Suppressor macrophage (primary cell): ENCODE measurements at regions not wholly inside any gene's neighbourhood (a gene's known extent, or its start where the extent isn't known, plus 50 kb on each side); places are given as distances from the start of the nearest gene placed in this dataset.
"Not testable (repeated sequence)": the region's sequence is repeated elsewhere in the genome, so short reads cannot be mapped to it uniquely, and the experiment has no call there.

Experiments
- DNase-seq, 4 experiments: peaks; one replicate each; pipeline ENCODE4 v3.0.0-alpha.2; 2020 to 2022

DNA sequence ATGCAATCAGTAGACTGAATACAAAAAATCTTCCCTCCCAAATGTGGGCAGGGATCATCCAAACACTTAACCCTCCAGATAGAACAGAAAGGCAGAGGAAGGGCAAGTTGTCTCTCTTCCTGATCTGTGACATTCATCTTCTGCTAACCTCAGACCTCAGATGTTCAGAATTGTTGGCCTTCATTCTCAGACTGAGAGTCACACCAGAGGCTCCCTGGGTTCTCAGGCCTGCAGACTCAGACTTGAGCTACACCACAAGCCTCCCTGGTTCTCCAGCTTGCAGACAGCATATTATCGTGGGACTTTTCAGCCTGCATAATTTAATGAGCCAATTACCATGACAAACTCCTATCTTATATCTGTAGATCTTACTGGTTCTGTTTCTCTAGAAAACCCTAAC lies 1471.6 kb upstream of the ADGRL3 start:
- DNase-seq: no peak

GRCh38 chr4:59729321-59729720 lies 1470.8 kb upstream of the ADGRL3 start:
- DNase-seq: no peak

DNA sequence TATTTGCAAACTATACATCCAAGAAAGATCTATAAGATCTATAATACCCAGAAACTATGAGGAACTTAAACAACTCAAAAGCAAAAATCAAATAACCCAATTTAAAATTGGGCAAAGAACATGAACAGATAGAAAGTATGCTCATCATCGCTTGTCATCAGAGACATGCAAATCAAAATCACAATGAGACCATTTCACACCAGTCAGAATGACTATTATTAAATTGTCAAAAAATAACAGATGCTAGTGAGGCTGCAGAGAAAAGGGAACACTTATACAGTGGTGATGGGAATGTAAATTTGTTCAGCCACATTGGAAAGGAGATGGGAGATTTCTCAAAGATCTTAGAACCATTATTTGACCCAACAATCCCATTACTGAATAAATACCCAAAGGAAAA lies 1451.7 kb upstream of the ADGRL3 start:
- no peak for DNase-seq

DNA sequence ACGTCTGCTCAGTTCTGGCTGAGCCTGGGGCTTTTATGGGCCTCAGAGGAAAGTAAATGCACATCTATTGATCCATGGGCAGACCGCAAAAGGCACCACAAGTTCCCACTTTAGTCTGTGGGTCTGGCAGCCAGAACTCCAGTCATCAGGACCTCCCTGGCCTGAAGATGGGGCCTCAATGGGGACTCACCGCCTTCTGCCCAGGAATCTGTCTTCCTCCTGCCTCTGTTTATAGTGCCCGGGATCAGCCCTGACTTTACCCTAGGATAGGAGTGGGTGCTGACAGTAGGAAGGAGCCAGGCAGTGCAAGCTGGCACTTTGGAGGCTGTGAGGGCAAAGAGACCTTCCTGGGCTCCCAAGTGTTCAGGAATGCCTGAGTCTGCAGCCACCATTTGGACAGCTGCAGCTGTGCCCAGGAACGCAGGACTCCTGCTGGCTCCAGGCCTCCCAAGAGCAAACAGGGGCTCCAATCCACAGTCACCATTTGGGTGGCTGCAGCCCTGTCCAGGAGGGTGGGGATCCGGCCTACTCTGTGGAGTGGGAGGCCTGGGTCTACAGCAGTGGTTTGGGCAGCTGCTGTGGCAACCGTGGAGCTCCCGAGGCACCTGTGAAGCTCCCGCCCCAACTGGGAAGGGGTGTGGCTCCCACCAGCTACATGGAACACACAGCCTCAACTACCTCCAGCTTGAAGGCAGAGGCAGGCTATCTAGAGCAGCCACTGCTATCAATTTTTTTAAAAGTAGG lies 1440.9 kb upstream of the ADGRL3 start:
- no peak for DNase-seq

DNA sequence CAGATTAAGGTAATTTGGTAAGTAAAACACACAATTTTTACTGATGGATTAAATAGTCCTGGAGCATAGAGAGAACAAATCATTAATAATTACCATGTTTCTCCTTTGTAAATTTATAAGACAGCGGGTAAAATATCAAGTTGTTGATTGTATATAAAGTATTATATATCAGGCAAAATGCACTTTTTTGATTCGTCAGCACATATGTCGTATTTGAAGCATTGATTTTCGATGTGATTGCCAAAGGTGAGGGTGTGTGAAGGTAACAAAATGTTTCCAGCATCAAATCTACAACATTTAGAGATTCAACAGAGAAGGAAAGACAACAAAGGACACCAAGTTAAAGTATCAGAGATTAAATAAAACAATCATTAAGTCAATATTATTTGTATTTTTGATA lies 1437.8 kb upstream of the ADGRL3 start:
- DNase-seq: no peak

GRCh38 chr4:59770601-59771264 lies 1429.4 kb upstream of the ADGRL3 start:
- no peak for DNase-seq

DNA sequence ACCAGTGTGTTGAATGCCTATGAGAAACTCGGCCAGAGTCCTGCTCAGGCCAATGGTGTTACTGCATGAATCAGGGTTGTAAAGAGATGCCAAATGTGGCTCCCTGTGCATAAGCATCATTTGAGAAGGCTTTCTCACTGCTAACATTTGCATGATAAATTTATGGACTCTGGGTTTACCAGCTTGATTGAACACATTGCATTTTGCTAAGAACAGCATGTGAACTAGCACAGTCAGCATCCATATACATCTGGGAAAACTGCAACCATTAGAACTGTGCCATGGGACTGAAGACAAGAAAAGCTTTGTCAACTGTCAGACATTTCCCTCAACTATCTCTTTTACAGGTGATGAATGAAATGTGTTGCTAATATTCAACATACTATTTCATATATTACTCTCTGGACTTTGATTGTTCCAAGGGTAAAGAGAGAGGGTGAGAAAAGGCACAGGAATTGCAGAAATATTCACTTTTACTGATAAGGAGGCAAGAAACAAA lies 1427.4 kb upstream of the ADGRL3 start:
- DNase-seq: no peak

DNA sequence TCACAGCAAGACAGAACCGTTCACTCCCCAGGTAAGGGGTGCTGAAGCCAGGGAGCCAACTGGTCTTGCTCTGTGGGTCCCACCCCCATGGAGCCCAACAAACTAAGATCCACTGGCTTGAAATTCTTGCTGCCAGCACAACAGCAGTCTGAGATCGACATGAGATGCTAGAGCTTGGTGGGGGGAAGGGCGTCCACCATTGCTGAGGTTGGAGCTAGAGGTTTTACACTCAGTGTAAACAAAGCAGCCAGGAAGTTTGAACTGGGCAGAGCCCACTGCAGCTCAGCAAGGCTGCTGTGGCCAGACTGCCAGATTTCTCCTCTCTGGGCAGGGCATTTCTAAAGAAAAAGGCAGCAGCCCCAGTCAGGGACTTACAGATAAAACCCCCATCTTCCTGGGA lies 1419.9 kb upstream of the ADGRL3 start:
- DNase-seq: not testable (repeated sequence)

GRCh38 chr4:59805176-59805575 lies 1395.0 kb upstream of the ADGRL3 start:
- no peak for DNase-seq

GRCh38 chr4:59814402-59815010 lies 1385.6 kb upstream of the ADGRL3 start:
- no peak for DNase-seq

DNA sequence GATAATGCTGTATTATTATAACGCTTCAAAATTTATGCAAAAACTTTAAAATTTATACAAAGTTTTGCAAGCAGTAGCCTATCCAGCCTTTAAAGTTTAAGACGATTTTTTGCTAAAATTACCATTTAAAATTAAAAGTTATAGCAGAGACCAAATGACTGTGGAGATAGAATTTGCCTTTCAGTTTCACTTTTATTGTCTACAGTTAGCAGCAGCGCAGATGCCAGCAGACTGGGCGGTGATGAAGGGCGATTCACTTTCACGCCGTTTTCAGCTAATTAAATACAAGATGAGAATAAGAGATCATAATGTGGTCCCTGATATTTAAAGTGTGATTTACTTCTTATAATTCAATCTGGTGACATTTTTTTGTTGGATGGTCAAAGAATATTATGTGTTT lies 1381.5 kb upstream of the ADGRL3 start:
- DNase-seq: peak; percentile 16 to 48 (median 32)

- no peak for DNase-seq
These were observed 1376.8 kb upstream of the ADGRL3 start for GRCh38 chr4:59823311-59823710.

- no peak for DNase-seq
These were observed 1375.0 kb upstream of the ADGRL3 start for GRCh38 chr4:59825104-59825503.

- DNase-seq: no peak
These were observed 1368.4 kb upstream of the ADGRL3 start for GRCh38 chr4:59831746-59832145.

DNA sequence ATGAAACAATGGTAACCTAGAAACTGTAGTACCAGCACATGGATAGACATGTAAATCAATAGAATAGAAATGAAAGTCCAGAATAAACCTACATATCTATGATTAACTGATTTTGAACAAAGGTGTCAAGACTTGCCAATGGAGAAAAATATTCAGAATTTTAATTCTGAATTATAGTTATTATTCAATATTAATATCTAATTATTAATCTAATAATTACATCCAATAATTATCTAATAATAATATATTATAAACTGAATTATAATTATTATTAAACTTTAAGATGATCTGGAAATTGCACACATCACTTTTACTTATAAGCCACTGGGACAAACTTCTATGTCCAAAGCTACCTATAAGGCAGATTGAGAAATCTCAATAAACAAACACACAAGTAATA lies 1365.2 kb upstream of the ADGRL3 start:
- DNase-seq: no peak

DNA sequence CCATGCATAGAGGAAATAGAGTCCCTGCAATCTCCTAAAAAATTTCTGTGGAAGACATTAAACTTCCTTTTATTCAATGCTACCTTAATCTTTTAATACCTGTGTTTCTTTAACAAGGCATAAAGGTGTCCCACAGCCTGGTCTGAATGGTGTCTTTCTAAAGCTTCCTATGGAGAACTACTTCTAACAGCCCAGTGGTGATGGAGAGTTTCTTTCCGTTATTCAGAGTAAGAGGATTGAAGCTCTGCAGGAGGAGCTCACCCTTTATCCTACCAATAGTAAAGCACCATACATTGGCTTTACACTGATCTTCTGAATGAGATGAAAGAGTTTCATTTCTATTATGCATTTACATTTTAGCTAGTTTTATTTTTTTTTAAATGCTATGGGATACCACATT lies 1362.4 kb upstream of the ADGRL3 start:
- no peak for DNase-seq

GRCh38 chr4:59838236-59838635 lies 1361.9 kb upstream of the ADGRL3 start:
- no peak for DNase-seq

- DNase-seq: no peak
These were observed 1358.4 kb upstream of the ADGRL3 start for GRCh38 chr4:59841698-59842097.

DNA sequence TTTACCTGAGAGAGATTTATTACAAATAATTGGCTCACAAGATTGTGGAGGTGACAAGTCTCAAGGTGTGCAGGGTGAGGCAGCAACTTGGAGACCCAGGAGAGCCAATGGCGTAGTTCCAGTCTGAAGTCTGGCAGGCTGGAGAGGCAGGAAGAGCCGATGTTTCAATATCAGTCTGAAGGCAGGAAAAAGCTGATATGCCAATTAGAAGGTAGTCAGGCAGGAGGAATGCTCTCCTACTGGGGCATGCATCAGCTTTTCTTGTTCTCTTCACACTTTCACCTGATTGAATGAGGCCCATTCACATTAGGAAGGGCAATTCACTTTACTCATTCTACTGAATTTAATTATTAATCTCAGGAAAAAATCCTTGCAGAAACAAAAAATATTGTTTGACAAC lies 1351.7 kb upstream of the ADGRL3 start:
- no peak for DNase-seq

GRCh38 chr4:59855630-59856352 lies 1344.3 kb upstream of the ADGRL3 start:
- no peak for DNase-seq

DNA sequence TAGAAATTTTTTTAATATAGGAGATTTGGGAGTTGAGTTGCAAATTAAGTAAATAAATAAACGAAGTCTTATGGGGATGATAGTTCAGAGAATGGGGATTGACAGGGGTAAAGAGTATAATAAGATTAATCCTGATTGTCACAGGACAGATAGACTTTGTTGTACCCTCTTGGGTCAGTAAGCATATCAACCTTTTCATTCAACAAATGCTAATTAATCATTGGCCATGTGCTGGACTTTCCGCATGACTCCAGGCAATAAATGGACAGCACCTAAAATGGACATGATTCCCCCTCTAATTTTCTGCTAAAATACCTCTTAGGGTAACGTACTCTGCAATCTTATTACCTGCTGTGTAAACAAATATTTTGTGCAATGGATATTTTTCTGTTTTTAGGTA lies 1331.1 kb upstream of the ADGRL3 start:
- DNase-seq: no peak

DNA sequence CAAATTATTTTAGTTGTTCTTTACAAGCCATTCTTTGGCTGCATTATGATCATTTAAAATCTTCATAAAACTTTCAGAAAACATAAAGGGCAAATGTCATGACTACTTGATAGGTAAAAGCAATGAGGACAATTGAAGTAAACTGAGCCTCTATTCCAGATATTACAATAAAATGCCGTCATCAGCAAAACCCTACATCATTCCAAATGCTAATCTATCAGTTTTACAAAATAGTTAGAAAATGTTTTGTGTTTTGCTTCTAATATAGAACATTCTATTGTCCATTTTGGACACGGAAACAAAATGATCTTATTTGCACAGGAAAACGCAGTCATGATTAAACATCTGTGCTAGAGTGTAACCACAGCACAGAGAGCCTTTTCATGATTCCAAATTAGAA lies 1330.6 kb upstream of the ADGRL3 start:
- DNase-seq: no peak

DNA sequence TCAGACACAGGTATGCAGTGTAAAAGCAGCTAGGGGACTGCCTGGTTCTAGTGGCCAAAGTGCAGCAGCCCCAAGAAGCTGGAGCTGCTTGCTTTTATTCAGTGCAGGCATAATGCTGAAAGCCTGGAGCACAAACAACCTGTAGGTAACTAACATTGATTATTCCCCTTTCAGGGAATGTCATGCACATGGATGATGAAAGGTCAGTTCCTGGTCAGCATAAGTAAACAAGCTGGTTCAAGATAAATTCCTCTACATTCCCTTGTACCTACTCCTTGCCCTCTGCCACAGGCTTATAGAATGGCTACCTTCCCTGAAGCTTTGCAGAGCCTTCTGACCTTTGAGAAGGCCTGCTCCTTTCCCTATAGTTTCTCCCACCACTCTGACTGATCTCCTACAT lies 1318.5 kb upstream of the ADGRL3 start:
- no peak for DNase-seq
